Activated T-cell treated with anti-CD3 and anti-CD28 coated beads for 4 hours (primary cell): ENCODE measurements at regions not wholly inside any gene's neighbourhood (a gene's known extent, or its start where the extent isn't known, plus 50 kb on each side); places are given as distances from the start of the nearest gene placed in this dataset.

Experiments
- DNase-seq: peaks from one replicate; pipeline ENCODE4 v3.0.0-alpha.2; 2020

DNA sequence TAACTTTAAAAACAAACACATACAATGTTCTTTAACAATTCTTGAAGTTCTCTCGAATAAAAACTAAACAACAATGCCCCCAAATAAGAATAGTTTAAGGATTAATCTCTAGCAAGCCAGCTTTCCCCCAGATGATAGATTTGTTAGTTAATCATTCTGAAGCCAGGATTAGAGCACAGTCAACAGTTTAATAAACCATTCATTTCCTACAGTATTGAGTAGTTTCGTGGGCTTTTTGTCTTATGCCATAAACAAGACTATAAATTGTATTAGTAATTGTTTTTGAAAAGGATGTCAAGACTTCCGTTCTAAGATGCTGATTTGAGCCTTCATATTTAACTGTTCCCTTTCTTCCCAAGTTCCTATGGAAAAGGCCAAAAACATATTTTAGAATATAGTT lies 136.6 kb downstream of the PIK3R1 start:
- DNase-seq = no peak

DNA sequence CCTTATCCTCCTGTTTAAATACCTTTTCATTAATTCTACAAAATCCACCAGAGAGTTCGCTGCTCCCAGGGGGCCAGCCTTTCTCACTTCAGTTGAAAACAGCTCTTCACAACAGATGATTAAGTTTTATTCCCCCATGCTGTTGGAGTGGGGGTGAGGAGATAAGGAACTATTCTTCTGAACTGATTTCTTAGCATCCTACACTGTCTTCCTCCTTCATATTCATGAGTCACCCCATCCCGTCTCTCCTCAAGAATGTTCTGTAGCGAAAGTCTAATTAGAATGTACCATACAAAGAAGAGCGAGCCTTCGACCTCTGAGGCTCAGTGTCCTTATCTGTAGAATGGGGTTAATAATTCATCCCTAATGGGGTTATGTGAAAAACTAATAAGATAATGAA lies 138.0 kb downstream of the PIK3R1 start:
- DNase-seq = no peak

DNA sequence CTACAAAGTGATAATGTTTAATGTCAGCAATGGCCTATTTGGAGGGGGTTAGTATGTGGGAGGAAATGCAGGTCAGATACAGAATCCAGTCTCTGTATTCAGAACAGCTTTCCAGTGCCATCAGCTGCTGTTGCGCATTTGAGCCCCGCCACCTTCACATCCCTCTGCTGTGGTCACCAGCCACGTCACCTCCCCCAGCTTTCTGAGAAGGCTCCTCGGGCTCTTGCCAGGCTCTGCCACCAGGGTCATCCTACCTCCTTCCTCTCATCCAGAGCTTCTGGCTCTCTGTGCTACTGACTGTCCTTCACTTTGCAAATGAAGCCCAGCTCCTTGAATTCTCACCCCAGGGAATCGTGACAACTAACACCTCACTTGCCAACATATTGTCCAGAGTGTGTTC lies 138.8 kb downstream of the PIK3R1 start:
- DNase-seq = no peak

DNA sequence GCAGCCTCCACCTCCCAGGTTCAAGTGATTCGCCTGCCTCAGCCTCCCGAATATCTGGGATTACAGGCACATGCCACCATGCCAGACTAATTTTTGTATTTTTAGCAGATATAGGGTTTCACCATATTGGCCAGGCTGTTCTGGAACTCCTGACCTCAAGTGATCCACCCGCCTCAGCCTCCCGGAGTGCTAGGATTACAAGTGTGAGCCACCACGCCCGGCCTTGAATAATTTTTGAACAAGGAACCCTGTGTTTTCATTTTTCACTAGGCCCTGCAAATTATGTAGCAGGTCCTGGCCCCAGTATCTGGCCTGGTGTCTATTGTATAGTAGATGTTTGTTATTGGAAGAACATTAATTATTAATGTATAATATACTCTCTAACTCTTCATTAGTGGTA lies 140.7 kb downstream of the PIK3R1 start:
- no peak for DNase-seq

DNA sequence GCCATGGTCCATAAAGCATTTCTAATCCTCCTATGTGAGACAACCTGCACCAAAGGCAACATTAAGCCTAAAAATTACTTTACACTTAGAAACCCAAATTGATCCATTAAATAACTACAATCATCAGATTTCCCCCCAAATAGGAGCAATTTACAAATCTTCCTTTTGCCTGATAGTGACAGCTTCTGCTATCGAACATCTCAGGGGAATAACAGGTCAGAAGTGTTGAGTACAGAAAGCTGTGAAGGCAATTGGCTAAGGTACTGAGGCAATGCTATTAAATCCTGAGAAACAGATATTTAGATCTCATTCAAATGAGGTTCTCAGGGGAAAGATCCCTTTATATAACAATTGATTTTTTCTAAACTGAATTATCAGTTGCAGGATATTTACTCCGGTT lies 141.1 kb downstream of the PIK3R1 start:
- no peak for DNase-seq

DNA sequence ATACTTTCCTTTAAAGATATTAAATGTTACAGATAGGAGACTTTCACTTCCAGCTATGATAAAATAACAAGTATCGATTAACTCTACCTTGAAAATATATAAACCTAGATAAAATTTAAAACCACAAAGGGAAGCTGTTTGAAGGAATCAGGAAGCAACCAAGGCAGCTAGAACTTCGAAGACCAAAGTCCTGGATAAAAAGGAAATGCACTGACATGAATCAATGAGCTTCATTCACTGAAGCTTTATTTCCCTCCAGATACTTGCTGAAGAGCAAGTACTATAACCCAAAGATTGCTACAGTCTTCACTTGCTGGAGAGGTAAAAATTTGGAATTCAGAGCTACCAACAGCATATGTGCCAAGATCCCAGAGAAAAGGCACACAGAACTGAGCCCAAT lies 144.1 kb downstream of the PIK3R1 start:
- no peak for DNase-seq

DNA sequence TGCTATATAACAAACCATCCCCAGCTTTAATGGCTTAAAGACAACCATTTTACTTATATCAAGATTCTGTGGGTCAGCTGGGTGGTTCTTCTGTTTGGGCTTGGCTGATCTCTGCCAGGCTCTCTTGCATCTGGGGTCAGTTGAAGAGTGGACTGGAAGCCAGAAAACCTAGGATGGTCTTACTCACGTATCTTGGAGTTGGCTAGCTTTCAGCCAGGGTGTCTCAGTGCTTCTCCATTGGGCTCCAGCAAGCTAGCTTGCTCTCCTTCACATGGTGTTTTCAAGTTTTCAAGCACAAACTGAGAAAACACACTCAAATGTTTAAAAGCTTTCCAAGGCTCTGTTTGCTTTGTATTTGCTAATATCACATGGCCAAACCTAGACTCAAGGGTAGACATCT lies 146.8 kb downstream of the PIK3R1 start:
- no peak for DNase-seq

DNA sequence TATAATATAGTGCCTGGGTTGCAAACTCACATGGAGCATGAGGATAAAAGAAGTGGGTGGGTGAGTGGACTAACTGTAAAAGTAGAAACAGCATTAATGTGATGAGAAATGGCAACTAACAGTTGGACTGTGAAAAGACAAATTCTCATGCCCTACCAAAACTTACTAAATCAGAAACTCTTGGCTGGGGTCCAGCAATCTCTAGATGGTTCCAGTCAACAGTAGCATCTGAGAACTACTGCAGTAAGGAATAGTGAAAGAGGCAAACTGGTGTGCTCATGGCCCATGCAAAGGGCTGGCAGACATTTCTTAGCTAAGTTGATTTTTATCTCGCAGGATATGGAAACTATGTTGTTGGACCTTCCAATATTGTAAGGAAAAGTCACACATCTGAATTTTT lies 150.3 kb downstream of the PIK3R1 start:
- no peak for DNase-seq

DNA sequence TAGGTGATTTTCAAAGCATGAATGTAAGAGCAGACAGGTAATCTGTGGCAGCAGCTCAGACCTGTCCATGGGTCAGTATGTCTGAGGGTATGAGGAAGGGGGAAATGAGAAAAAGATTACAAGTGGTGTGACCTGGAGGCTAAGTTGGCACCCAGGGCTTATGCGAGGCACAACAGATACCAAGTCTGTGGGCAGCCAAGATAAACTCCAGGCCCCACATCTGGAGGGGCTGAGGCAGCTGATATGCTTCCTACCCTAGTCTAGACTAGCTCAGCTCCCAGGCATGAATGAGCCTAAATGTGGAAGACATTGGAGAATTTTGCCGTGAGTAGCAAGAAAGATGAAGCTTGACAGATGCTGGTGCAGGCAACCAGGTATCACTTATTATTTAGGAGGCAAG lies 151.7 kb downstream of the PIK3R1 start:
- DNase-seq = no peak

DNA sequence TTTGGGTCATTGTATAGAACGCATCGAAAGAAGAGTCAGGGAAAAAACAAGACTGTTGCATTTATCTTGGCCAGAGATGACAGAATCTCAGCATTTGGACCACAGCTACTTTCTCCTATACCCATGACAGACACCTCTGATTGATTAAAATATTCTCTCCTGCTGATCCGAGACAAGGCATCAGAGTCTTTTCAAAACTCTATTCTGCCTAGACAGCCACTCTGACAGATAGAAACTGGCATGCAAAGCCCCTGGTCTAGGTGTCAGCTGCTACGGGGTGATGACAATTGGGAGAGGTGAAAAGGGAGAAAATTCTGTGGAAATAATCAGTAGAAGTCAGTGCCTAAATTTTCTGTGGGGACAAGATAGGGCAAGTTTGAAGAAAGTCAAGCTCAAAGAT lies 152.2 kb downstream of the PIK3R1 start:
- DNase-seq = no peak

DNA sequence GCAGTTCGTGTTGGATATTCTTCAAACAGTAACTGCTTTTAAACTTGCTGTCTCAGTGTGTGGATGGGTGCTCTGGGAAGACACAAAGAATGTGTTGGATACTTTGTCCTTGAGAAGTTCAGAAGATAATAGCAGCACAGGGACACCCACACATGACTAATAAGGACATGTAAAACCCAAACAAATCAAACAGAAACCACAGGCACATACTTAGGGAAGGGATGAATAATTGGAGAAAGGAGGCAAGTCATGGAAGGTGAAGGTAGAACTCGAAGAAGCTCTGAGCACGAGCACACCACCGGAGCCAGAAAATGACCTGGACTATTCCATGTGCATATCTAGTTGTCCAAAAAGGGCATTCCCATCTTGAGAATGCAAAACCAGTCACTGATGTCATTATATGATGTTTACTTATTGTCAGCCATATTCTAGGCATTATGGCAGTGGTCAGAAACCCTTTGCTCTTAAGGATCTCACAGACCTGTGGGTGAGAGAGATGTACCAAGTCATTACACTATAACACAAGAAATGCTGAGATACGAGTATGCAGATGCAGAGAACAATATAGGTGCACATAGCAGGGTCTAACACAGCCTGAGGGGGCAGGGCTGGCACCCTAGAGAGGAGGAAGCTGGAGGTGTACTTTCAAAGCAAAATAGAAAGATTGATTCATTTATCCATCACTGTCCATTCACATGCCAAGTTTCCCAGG lies 152.9 kb downstream of the PIK3R1 start:
- no peak for DNase-seq

DNA sequence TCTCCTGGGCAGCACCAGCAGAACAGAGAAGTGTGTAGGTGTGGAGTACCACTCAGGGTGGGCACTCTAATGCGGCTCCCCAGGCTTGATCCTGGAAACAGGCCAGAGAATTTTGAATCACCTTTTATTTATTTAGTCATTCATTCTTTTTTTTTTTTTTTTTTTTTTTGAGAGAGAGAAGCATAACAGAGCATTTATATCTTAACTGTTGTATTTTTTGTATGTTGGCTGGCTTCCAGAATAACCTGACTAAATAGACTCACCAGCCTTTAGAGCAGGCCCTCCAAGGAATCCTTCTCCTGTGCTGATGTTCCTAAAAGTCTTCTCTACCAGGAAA lies 153.4 kb downstream of the PIK3R1 start:
- DNase-seq = no peak

DNA sequence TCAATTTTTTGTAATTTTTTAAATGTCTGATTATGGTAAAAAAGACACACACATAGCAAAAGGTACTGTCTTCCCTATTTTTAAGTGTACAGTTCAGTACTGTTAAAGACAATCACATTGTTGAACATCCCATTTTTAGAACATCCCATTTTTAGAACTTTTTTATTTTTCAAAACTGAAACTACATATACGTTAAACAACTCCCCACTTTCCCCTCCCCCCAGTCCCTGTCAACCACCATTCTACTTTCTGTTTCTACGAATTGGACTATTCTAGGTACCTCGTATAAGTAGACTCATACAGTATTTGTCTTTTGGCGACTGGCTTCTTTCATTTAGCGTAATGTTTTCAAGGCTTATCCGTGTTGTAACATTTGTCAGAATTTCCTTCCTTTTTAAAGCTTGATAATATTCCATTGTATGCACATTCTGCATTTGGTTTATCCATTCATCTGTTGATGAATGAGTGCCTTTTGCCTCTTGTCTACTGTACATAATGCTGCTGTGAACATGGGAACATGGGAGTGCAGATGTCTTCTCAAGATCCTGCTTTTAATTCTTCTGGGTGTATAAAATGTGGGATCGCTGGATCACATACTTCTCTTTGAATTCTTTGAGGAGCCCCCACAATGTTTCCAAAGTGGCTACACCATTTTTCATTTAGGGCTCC lies 154.0 kb downstream of the PIK3R1 start:
- peak; percentile 35 for DNase-seq

DNA sequence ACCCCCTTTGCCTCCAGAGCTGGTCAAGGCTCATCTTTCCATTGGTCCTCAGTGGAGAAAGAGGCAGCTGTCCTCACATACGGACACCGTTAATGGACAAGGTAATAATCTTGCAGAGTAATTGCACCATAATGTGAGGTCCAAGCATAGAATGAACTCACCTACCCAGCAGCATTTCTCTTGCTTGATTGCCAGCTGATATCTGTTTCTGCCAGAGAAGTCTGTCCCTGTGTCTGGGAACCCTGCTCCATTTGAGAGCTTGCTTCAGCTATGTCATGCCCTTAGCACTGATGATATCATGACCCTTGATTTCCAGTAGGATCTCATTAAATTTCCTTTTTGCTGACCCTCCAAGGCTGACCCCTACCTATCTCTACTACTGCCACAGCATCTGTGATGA lies 154.6 kb downstream of the PIK3R1 start:
- no peak for DNase-seq

DNA sequence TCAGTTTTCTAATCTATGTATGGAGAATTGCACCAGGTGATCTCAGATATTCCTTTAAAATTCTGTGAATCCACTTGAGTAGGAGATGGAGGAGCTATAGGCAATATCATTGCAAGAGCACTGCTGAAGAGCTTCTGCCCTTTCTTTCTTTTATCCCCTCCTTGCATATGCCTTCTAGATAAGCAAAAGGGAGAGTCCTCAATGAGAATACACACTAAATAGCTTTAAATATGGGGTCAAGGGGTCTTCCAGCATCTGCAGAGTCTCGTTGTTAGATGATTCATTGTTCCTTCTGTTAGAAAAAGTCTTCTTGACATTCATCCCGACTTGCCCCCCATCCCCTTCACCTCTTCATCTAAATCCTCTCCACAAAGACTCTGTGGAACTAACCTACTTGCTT lies 156.1 kb downstream of the PIK3R1 start:
- no peak for DNase-seq

DNA sequence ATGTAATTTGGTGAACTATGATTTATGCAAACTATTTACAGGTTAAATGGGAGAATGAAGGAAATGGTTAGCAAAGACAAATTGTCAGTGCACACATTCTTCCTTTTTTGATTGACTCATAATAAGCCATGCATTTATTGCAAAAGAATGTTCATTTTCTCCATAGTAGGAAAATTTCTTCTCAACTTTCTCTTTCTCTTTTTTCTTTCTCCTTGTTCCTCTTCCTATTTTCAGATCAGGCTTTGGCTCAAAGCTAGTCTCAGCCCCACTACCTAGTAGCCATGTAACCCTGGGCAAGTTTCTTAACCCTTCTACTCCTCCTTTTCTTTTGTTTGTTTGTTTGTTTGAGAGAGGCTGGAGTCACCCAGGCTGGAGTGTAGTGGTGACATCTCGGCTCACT lies 156.6 kb downstream of the PIK3R1 start:
- no peak for DNase-seq

DNA sequence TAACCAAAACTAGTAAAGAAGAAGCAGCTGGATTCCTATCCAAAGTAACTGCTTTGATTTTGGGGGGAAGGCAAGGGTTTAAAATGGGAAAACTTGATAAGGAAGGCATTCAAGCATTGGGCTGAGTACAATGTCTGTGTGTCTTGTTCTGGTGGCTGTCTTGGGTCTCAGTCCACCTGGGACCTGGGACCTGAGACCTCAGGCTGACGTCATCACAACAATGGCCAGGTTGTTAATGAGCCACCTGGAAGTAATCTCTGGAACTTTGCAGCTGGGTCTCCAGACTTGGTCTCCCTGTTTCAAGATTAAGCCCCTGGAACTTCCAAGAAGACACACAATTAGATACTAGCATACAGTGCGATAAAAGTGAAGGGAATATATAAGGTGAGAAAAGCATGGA lies 157.5 kb downstream of the PIK3R1 start:
- no peak for DNase-seq

DNA sequence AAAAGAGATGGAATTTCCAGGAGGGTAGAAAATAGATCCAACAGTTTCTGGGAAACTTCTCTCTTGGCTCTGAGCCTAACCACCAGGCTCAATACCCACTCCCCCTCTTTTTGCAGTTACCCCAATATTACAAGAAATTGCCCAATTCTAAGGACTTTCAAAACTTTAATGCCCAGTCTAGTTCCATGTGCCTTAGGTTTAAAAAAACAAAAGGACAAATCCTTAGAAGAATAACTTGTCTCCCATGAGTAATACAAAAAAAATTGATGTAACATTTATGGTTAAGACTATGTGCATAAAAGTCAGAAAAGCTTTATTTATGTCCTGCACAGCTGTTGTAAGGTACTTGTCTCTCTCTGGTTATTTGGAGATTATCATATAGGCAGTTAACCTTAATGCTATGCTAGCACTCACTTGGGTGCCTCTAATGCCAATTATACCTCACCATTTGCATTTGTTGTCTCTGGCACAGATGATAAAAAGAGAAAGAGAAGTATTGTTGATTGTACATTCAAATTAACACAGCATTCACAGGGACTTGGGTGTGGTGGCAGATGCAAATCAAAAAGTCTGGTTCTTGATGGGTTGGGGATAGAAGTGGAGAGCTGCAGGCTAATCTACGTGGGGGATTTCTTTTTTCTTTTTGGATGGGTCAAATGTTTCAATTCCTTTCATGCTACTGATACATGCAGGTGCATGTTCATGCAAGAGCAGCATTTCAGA lies 159.4 kb downstream of the PIK3R1 start:
- no peak for DNase-seq

DNA sequence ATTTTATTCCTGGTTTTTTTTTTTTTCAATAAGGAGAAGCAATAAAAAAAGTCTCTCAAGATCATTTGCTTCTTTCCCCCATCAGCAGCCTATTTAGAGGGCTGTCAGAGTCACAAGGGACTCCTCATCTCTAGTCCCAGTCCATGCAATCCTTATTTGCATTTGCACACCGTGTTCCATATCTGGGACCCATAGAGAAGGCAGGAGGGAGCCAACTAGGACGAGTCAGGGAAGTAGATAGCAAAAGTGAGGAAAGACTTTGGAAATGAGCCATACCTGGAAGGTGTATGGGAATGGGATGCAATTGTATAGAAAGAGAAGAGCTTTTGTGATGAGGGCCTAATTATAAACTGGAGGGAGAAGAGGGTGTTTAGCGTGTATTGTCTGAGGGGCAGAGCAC lies 160.0 kb downstream of the PIK3R1 start:
- no peak for DNase-seq

DNA sequence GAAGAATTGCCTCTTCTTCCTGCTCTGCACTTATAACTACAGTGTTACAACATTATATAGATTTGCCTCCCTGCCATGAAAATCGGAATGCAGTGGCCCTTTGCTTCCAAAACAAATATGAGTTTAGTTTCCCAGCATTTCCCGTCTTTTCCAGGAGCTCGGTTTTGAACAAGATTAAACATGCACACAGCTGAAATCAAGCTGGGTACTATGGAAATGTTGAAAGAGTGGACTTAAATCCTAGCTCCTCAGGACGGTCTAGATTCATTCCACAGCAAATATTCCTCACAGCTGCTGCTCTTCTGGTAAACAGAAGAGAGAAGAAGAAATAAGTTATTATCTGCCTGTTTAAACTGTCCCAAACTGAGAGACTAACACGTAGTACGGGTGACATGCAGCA lies 161.4 kb downstream of the PIK3R1 start:
- DNase-seq = no peak

DNA sequence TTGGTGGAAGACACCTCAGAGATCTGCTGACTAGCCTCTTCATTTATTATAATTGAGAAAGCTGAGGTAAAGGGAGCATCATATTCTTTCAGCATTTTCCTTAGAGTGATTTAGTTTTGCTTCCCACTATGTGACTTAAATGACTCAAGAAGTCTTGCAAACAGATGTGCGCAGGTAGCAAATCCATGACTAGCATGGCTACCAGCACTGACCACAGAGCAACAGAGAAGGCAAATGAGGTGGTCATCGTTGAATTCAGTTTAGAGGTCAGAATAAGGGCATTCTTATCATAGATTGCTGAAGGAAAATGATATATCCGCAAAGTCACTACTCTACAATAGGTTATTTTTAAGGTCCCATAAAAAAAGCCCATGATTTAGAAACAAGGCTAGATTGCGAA lies 162.2 kb downstream of the PIK3R1 start:
- DNase-seq = no peak

DNA sequence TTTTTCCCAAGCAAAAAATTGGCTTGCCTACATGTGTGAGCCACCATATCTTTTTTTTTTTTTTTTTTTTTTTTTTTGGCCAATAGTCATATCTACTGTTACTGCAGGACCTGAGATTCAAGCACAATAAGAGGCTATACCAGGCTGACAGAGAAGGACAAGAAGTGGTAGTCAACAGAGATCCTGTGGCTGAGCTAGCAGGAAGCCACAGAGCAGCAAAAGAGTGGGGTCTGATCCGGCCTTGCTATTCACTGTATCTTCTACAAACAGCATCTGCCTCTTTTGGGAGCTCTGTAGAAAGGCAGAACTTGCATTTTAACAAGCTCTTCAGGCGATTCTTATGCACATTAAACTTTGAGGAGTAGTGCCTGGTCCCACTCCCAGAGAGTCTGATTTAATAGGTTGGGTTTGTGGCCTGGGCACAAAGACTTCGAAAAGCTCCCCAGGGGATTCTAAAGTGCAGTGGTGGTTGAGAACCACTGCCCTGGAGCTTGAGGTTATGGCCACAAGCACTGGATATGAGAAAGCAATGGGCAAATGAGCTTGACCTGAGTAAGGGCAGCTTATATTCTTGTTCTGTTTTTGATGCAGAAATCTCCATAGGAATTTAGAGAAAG lies 162.8 kb downstream of the PIK3R1 start:
- no peak for DNase-seq

DNA sequence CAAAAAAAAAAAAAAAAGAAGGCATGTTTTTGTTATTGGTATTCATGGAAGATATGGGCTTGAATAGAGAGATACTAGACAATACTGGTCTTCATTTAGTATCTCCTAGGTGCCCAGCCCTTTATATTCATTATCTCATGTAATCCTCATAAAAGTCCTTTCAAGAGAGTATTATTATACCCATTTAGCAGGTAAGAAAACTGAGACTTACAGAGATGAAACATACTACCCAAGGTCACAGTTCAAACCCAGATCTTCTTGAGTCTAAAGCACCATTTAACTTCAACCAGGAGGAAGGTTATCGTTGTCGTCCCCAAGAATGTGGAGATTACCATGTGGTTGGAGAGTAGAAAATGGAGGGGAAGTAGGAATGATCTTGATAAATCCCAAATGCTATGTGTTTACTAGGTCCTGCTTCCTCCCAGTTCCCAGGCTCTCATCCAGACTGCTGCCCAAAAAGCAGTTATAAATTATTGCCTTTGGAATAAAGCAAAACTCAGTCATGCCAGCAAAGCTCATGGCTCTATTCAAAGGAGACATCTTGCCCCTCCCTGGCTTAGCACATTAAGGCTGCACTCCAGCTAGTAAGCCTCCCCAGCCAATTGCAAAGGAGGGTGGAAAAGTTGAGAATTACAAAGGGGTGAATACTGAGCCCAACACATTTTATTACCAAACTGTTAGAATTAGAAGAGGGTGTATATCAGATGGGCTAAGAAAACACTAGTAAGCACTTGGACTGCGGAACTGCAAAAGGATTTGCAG lies 163.9 kb downstream of the PIK3R1 start:
- DNase-seq = no peak
